ENCODE measurements at regions not wholly inside any gene's neighbourhood (a gene's known extent, or its start where the extent isn't known, plus 50 kb on each side); places are given as distances from the start of the nearest gene placed in this dataset.
"Not testable (repeated sequence)": the region's sequence is repeated elsewhere in the genome, so short reads cannot be mapped to it uniquely, and the experiment has no call there.

GRCh38 chr1:189623336-189623735 is 854.3 kb downstream of the BRINP3 start:
- no peak for DNase-seq

- no peak for DNase-seq
Observed at GRCh38 chr1:189627427-189627826, 850.2 kb downstream of the BRINP3 start.

- DNase-seq, result no peak
Observed at GRCh38 chr1:189628857-189629256, 848.8 kb downstream of the BRINP3 start.

- DNase-seq, result no peak
Observed at GRCh38 chr1:189633658-189634057, 844.0 kb downstream of the BRINP3 start.

GRCh38 chr1:189637041-189637440 is 840.6 kb downstream of the BRINP3 start:
- no peak for DNase-seq

- DNase-seq, result not testable (repeated sequence)
Observed at GRCh38 chr1:189644156-189644555, 833.5 kb downstream of the BRINP3 start.

GRCh38 chr1:189644970-189645369 is 832.7 kb downstream of the BRINP3 start:
- no peak for DNase-seq

GRCh38 chr1:189646066-189646465 is 831.6 kb downstream of the BRINP3 start:
- no peak for DNase-seq

GRCh38 chr1:189654906-189655305 is 822.8 kb downstream of the BRINP3 start:
- no peak for DNase-seq

GRCh38 chr1:189656628-189657530 is 820.8 kb downstream of the BRINP3 start:
- DNase-seq, result no peak

- DNase-seq, result no peak
Observed at GRCh38 chr1:189657715-189658114, 819.9 kb downstream of the BRINP3 start.

- DNase-seq, result no peak
Observed at GRCh38 chr1:189658381-189658780, 819.3 kb downstream of the BRINP3 start.

GRCh38 chr1:189659731-189660130 is 817.9 kb downstream of the BRINP3 start:
- no peak for DNase-seq

GRCh38 chr1:189662190-189662589 is 815.5 kb downstream of the BRINP3 start:
- no peak for DNase-seq

- no peak for DNase-seq
Observed at GRCh38 chr1:189669846-189670245, 807.8 kb downstream of the BRINP3 start.

GRCh38 chr1:189673217-189673616 is 804.4 kb downstream of the BRINP3 start:
- no peak for DNase-seq

GRCh38 chr1:189675712-189676244 is 801.9 kb downstream of the BRINP3 start:
- DNase-seq, result no peak

GRCh38 chr1:189678779-189679178 is 798.9 kb downstream of the BRINP3 start:
- no peak for DNase-seq

GRCh38 chr1:189681252-189681919 is 796.3 kb downstream of the BRINP3 start:
- DNase-seq, result no peak

GRCh38 chr1:189682591-189682990 is 795.1 kb downstream of the BRINP3 start:
- no peak for DNase-seq

GRCh38 chr1:189686288-189686687 is 791.4 kb downstream of the BRINP3 start:
- no peak for DNase-seq

- no peak for DNase-seq
Observed at GRCh38 chr1:189693140-189693539, 784.5 kb downstream of the BRINP3 start.

- no peak for DNase-seq
Observed at GRCh38 chr1:189696297-189696696, 781.4 kb downstream of the BRINP3 start.

- no peak for DNase-seq
Observed at GRCh38 chr1:189697113-189697512, 780.6 kb downstream of the BRINP3 start.

Measured in DMS79 treated with DMSO at 0.1 percent for 48 hours (cell line).